Tibial nerve (tissue), 4 donors: ENCODE measurements at regions not wholly inside any gene's neighbourhood (a gene's known extent, or its start where the extent isn't known, plus 50 kb on each side); places are given as distances from the start of the nearest gene placed in this dataset.

Experiments
- CTCF ChIP-seq, 5 experiments: fragments of 200-600 bp in 3 of 5; fragments of 450-650 bp in 2 of 5; sonication (generic) in 3 of 5; IDR thresholded peaks; one replicate each; pipeline ENCODE4 v1.5.1; 2016 to 2019; ENCODE audit warnings: antibody characterized with exemption in 5 of 5, mild to moderate bottlenecking in 3 of 5, moderate library complexity in 2 of 5
- EP300 ChIP-seq, 2 donors: sonication (generic); formaldehyde crosslinking; IDR thresholded peaks; one replicate each; pipeline ENCODE4 v1.6.1; 2017; ENCODE audit warnings: antibody characterized with exemption in 2 of 2, mild to moderate bottlenecking in 1 of 2
- POLR2A ChIP-seq, 2 donors: fragments of 450-650 bp; IDR thresholded peaks; one replicate each; pipeline ENCODE4 v1.6.1; 2017; ENCODE audit warnings: antibody characterized with exemption in 2 of 2, mild to moderate bottlenecking in 2 of 2, moderate library complexity in 2 of 2

- no peak for TF ChIP-seq CTCF (IDR thresholded peaks at IDR 0.05)
- no peak for TF ChIP-seq POLR2A (IDR thresholded peaks at IDR 0.05)
- no peak for TF ChIP-seq EP300 (IDR thresholded peaks at IDR 0.05)
Observed at GRCh38 chr2:5598156-5598555, 94.0 kb upstream of the SOX11 start.
